HG03571 (cell line): ENCODE measurements at regions not wholly inside any gene's neighbourhood (a gene's known extent, or its start where the extent isn't known, plus 50 kb on each side); places are given as distances from the start of the nearest gene placed in this dataset.
"Not testable (repeated sequence)": the region's sequence is repeated elsewhere in the genome, so short reads cannot be mapped to it uniquely, and the experiment has no call there.

ENCODE experiments used
- ATAC-seq: cut with Tn5 transposase; IDR thresholded peaks from one replicate; pipeline ENCODE4 v1.9.1; 2021; ENCODE audit not compliant: unreplicated experiment

DNA sequence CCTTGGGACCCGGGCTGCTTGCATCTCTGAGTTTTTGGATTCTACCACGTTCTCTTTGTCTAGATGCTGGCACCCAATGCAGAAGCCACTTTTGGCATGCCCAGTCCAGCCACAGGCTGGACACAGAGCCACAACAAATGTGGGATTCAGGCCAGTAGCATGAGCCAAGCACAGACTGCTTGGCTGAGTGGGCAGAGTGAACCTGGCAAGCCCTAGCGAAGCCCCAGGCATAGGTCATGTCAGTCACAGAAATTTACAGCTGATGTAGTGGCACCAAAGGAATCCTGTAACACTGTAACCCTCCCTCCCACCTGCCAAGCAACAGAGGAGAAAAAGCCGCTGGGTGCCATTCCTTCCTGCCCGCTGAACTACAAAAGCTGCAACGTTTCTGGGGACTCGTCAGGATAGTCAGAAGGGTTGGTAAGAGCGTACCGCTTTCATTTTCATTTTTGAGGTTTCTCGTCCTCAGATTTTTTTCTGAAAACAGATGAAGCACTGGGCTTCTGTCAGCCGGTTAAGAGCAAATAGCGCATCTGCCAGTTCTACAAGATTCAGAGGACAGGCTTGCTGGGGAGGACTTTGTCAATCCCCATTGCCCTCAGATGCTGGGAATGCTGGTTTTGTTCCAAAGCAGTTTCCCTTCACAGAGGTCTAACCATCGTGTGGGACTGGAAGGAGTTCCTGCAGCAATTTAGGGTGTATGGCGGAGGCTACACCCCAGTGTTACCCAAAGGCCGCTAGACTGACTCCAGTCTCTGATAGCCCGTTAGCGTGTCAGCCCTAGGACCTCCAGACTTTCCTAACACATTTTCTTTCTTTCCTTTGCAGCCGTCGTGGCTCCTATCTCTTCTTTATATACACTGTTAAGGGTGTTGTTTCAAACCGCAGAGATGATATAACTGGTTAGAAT is 399.0 kb downstream of the HTR1A start:
- ATAC-seq, result no peak

- no peak for ATAC-seq
These were observed 406.4 kb downstream of the HTR1A start for GRCh38 chr5:63555874-63556273.

DNA sequence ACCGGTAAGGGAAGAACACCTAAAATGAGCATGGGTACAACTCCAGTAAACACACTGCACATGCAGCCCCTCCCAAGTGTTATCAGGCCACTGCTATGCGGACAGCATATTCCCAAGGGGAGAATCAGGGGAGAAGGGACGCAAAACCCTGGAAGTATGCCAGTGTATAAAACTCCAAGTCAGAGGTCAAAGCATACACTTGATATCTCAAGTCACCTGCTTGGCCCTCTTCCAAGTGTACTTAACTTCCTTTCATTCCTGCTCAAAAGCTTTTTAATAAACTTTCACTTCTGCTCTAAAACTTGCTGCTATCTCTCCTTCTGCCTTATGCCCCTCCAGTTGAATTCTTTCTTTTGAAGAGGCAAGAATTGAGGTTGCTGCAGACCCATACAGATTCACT is 408.1 kb downstream of the HTR1A start:
- ATAC-seq, result no peak

GRCh38 chr5:63553073-63553472 is 409.2 kb downstream of the HTR1A start:
- ATAC-seq, result no peak

DNA sequence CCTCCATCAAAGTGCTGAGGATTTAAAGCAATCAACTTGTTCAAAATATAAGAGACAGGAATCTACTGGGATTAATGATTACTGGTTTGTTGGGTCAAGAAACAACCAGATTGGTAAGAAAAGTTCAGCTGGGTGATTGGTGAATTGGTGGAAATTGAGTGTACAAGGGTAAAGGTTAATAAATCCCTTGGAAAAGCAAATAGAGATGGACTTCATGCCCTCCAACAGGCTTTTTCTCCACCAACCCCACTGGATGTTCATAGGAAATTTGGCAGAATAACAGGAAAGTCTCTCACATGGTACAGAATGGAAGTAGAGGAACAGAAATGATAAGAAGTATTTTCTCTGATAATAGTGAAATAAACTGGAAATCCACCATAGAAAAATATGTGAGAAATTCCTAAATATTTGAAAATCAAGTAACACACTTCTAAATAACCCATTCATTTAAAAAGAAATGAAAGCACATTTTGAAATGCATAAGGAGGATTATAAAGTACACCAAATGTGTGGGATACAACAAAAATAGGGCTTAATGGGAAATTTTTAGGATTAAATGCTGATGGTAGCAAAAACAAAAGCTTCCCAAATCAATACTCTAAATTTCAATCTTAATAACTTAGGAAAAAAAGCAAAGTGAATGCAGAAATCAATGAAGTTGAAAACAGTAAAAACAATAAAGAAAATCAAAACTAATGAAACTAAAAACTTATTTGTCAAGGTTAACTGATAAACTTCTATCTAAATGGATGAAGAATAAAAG is 426.2 kb downstream of the HTR1A start:
- ATAC-seq, result no peak

DNA sequence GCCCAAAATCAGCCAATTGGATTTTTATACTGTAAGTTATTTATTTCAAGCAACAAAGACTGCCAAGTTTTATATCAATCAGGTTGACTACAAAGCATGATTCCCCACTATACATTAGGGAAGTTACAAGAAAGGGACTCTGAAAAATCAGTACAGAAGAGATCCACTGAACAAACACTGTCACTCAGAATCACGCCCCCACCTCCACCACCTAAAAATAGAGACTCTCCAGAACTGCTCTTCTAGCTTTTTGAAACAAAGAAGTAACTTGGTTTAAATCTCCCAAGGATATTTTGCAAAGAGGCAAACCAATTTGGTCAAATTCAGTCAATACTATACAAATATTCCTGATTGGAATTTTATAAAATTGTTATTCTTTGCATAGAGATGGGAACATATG is 438.0 kb downstream of the HTR1A start:
- ATAC-seq, result no peak

- no peak for ATAC-seq
These were observed 446.2 kb downstream of the HTR1A start for GRCh38 chr5:63516006-63516405.

DNA sequence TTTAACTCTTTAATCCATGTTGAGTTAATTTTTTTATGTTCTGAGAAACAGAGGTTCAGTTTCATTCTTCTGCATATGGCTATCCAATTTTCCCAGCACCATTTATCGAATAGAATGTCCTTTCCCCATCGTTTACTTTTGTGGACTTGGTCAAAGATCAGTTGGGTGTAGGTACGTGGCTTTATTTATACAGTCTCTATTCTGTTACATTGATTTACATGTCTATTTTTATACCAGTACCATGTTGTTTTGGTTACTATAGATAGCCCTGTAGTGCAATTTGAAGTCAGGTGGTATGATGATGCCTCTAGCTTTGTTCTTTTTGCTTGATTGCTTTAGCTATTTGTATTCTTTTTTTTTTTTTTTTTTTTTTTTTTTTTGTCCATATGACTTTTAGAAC is 462.0 kb downstream of the HTR1A start:
- no peak for ATAC-seq

DNA sequence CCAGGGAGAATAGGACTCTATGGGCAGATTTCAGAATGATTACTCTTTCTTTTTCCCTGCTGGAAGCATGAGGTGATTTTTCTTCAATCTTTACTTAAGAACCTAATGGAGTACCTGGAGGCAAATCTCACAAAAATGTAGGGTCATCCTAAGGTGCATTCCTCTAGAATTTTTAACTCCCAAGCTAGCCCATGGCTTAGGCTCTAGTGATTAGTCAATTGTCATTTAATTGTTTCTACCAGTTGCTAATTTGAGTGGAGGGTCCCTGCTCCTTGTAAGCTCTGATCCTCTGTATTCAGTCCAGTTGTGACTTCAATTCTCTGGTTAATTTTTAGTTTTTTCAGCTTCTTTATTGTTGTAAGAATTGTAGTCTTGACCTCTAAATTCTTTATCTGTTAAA is 467.0 kb downstream of the HTR1A start:
- ATAC-seq, result no peak

- ATAC-seq, result no peak
These were observed 478.9 kb downstream of the HTR1A start for GRCh38 chr5:63483338-63483737.

DNA sequence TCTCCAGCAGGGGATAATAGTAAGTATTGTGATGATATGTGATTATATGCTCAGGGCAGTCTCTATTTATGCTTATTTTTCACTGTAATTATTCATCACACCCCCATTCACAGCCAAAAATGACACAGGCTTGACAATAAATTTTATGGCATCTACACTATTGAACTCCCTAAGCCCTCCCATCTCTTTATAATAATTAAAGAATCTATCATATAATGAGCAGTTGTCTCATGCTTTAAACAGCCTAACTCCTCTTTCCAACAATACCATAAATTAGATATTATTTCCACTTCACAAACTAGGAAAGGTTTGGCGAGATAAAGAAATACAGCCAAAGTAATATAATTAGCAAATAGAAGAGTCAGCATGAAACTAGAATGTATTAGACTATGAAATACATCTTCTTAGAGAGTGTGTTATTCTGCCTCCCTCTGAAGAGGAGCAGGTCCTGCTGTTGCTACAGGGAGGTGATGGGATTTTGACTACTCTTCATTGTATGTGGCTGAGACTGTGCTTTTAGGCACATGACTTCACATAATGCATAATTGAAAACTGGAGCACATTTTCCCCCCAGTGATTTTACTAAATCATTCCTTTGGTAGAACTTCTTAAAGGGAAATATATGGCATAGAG is 488.8 kb downstream of the HTR1A start:
- ATAC-seq, result no peak

DNA sequence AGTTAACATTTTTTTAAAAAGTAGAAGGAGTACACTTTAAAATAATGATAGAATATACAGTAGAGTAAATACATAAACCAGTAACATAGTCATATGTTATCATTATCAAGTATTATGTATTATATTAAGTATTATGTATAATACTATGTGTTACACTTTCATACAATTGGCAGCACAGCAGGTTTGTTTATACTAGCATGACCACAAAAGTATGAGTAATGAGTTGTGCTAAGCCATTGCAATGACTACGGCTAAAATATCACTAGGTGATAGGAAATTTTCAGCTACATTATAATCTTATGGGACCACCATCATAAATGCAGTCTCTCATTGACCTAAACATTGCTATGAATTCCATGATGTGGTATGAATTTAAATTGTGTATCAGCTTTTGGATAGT is 506.0 kb downstream of the HTR1A start:
- no peak for ATAC-seq

DNA sequence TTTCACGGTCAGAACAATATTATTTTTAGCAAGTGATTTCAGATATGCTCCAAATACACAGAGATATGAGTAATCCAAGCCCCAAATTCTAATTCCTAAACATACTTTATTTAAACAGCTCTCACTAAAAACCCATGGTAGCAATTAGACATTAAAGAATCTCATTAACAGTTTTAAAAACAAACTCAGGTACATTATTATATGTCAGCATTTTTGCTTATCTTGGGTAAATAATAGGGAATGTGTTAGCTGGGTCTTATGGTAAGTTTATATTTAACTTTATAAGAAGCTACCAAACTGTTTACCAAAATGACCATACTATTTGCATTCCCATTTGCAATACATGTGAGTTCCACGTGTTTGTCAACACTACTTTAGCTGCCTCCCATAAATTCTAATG is 511.1 kb downstream of the HTR1A start:
- ATAC-seq, result no peak

DNA sequence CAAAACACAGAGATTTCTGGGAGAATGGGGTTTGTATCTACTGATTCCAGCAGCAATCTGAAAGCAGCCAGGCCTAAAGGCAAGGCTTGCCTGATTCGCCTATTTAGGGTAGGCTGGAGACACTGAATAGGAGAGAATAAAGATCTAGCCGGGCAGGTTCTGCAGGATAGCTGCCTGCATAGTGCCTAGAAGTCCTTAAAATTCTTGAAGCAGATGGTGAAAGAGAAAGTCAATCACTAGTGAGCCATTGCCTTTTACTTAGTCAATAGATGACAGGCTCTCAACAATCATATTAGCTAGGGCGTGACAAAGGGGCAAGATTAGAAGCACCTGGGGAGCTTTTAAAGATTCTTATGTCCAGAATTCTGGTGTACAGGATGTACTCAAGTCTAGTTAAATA is 522.7 kb downstream of the HTR1A start:
- ATAC-seq, result no peak

GRCh38 chr5:63409737-63410136 is 552.5 kb downstream of the HTR1A start:
- no peak for ATAC-seq

GRCh38 chr5:63408984-63409383 is 553.3 kb downstream of the HTR1A start:
- no peak for ATAC-seq

DNA sequence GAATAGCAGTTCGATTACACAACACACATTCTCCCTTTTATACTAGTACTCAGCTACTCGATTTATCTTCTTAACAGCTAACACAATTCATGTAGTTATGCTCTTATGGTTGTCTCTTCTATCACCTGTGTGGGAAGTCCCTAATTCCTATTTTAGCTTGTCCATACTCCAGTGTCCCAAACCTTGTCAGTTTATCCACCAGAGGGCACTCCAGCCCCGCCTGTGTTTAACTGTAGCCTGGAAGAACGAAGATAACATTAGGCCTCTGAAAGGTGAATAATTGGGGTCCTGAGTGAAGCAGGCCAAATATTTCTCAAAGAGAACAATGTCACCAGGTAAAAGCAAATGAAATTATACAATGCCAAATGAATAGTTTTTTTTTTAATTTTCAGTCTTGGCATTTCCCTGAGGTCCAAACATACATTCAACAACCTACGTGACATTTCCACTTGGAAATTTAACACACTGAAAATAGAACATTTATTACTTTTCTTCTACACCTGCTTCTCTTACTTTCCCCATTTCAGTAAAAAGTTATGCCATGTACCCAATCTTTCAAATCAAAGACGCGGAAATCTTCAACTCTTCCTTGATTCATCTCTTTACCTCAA is 560.7 kb downstream of the HTR1A start:
- peak; percentile 87 for ATAC-seq

GRCh38 chr5:63400079-63400478 is 562.2 kb downstream of the HTR1A start:
- no peak for ATAC-seq

- no peak for ATAC-seq
These were observed 563.9 kb downstream of the HTR1A start for GRCh38 chr5:63398346-63398745.

DNA sequence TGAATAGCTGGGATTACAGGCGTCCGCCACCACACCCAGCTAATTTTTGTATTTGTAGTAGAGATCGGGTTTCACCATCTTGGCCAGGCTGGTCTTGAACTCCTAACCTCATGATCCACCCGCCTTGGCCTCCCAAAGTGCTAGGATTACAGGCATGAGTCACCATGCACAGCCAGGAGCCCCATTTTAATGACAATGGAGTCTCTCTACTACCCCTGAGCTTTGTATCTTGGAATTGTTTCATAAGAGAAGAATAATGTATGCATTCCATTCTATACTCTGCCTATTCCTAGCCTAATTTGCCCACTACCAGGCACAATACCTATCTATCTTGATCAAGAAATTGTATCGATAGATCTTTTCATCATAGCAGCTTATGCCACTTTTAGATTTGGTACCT is 574.1 kb downstream of the HTR1A start:
- not testable (repeated sequence) for ATAC-seq

GRCh38 chr5:63375851-63376250 is 586.4 kb downstream of the HTR1A start:
- ATAC-seq, result no peak
